Medulla oblongata (tissue), 1 donor: ENCODE measurements at regions not wholly inside any gene's neighbourhood (a gene's known extent, or its start where the extent isn't known, plus 50 kb on each side); places are given as distances from the start of the nearest gene placed in this dataset.

Experiments used
- DNase-seq: peaks from one replicate; pipeline ENCODE4 v3.0.0-alpha.2; 2015; ENCODE audit errors: extremely low spot score

GRCh38 chr11:92317721-92318120 is 93.1 kb downstream of the FAT3 start:
- no peak for DNase-seq

- no peak for DNase-seq
These were observed 97.6 kb downstream of the FAT3 start for GRCh38 chr11:92322225-92322624.

- no peak for DNase-seq
These were observed 100.3 kb downstream of the FAT3 start for GRCh38 chr11:92324890-92325289.

GRCh38 chr11:92325416-92325815 is 100.8 kb downstream of the FAT3 start:
- DNase-seq, result no peak

- no peak for DNase-seq
These were observed 104.5 kb downstream of the FAT3 start for GRCh38 chr11:92329137-92329536.

GRCh38 chr11:92329646-92330045 is 105.0 kb downstream of the FAT3 start:
- DNase-seq, result peak; percentile 13

- DNase-seq, result no peak
These were observed 105.5 kb downstream of the FAT3 start for GRCh38 chr11:92330114-92330513.

- DNase-seq, result no peak
These were observed 108.4 kb downstream of the FAT3 start for GRCh38 chr11:92332986-92333385.

GRCh38 chr11:92340839-92341238 is 116.2 kb downstream of the FAT3 start:
- no peak for DNase-seq

- no peak for DNase-seq
These were observed 117.6 kb downstream of the FAT3 start for GRCh38 chr11:92342034-92342720.

GRCh38 chr11:92342886-92343285 is 118.3 kb downstream of the FAT3 start:
- DNase-seq, result no peak

GRCh38 chr11:92346220-92346619 is 121.6 kb downstream of the FAT3 start:
- no peak for DNase-seq

- no peak for DNase-seq
These were observed 122.8 kb downstream of the FAT3 start for GRCh38 chr11:92347454-92347853.

- DNase-seq, result no peak
These were observed 125.0 kb downstream of the FAT3 start for GRCh38 chr11:92349486-92350156.

GRCh38 chr11:92357344-92357743 is 132.7 kb downstream of the FAT3 start:
- DNase-seq, result no peak

GRCh38 chr11:92357841-92358240 is 133.2 kb downstream of the FAT3 start:
- no peak for DNase-seq

GRCh38 chr11:92361551-92361950 is 136.9 kb downstream of the FAT3 start:
- no peak for DNase-seq

- DNase-seq, result no peak
These were observed 138.4 kb downstream of the FAT3 start for GRCh38 chr11:92362989-92363388.

- no peak for DNase-seq
These were observed 139.6 kb downstream of the FAT3 start for GRCh38 chr11:92364177-92364576.

GRCh38 chr11:92376146-92376599 is 151.6 kb downstream of the FAT3 start:
- no peak for DNase-seq

GRCh38 chr11:92376680-92377079 is 152.1 kb downstream of the FAT3 start:
- DNase-seq, result no peak

- DNase-seq, result no peak
These were observed 156.3 kb downstream of the FAT3 start for GRCh38 chr11:92380882-92381281.

GRCh38 chr11:92382311-92382710 is 157.7 kb downstream of the FAT3 start:
- no peak for DNase-seq
